ENCODE measurements at regions not wholly inside any gene's neighbourhood (a gene's known extent, or its start where the extent isn't known, plus 50 kb on each side); places are given as distances from the start of the nearest gene placed in this dataset.

DNA sequence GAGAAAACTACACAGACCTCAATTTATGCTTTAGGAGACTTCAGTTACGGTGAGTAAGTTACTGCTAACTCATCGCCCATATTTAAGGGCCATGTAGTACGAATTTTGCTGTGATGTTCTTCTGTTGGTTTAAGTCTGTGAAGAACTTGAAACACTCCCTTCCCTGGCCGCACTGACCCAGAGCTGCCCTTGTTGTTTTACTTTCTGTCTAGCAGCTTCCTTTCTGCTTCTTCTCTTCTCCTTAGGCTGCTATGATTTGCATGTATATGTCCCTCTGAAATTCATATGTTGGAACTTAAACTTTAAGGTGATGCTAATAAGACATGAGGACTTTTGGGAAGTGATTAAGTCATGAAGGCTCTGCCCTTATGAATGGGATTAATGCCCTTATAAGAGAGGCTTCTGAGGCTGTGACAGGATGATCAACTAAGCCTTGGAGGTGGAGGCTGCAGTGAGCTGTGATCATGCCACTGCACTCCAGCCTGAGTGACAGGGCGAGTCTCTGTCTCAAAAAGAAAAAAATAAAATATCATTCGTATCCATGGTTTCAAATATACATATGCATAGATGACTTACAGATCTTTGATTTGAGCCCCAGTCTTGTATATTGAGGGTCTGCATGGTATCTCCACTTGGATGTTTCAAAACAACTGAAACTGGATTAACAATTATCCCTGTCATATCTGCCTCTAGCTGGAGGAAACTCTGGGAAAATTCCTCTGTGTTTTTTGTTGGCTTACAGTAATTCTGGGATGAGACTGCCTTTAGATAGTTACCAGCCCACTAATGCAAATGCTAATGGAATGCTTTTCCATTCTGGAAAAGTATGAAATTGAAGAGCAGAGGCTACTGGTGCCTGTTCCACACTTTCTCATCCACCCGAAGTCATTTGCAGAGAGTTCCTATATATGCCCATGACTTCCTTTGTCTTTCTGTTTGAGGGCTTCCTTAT is 263.4 kb upstream of the ACTBL2 start:
- TF ChIP-seq POLR2A (IDR thresholded peaks at IDR 0.05; ENCODE audit: low read depth, low read length) = no peak
- FAIRE-seq (no peak), DNase-seq (ENCODE audit: insufficient read length, low spot score) (no peak)

- TF ChIP-seq POLR2A (IDR thresholded peaks at IDR 0.05; ENCODE audit: low read depth, low read length) = no peak
- FAIRE-seq (peak; percentile 78), DNase-seq (ENCODE audit: insufficient read length, low spot score) (no peak)
Measured at GRCh38 chr5:57745029-57745428, 262.4 kb upstream of the ACTBL2 start.

- TF ChIP-seq POLR2A (IDR thresholded peaks at IDR 0.05; ENCODE audit: low read depth, low read length) = no peak
- FAIRE-seq (no peak), DNase-seq (ENCODE audit: insufficient read length, low spot score) (no peak)
Measured at GRCh38 chr5:57741336-57741735, 258.7 kb upstream of the ACTBL2 start.

GRCh38 chr5:57738787-57739186 is 256.2 kb upstream of the ACTBL2 start:
- DNase-seq (ENCODE audit: insufficient read length, low spot score) (no peak), FAIRE-seq (no peak)
- TF ChIP-seq POLR2A (IDR thresholded peaks at IDR 0.05; ENCODE audit: low read depth, low read length) = no peak

DNA sequence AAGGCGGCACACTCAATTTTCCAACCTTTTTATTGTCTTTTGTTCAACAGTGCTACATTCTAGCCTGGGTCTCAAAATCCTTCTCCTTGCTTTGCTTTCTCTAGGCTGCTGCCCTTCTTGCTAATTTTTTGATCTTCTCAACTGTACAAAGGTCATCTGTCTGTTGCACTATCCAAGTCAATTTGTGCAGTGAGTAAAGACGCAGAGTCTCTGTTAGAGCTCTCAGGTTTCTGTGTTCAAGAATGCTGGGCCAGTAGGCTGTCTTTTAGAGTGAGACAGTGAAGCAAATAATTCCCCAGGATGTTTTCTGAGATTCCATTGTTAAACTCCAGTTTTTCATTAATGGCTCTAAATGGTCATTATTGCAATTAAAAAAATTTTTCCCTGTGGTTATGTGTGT is 255.7 kb upstream of the ACTBL2 start:
- FAIRE-seq (no peak), DNase-seq (ENCODE audit: insufficient read length, low spot score) (no peak)
- no peak for TF ChIP-seq POLR2A (IDR thresholded peaks at IDR 0.05; ENCODE audit: low read depth, low read length)

- no peak for TF ChIP-seq POLR2A (IDR thresholded peaks at IDR 0.05; ENCODE audit: low read depth, low read length)
- FAIRE-seq = peak; percentile 67
- DNase-seq (ENCODE audit: insufficient read length, low spot score) = no peak
Measured at GRCh38 chr5:57736716-57737115, 254.1 kb upstream of the ACTBL2 start.

DNA sequence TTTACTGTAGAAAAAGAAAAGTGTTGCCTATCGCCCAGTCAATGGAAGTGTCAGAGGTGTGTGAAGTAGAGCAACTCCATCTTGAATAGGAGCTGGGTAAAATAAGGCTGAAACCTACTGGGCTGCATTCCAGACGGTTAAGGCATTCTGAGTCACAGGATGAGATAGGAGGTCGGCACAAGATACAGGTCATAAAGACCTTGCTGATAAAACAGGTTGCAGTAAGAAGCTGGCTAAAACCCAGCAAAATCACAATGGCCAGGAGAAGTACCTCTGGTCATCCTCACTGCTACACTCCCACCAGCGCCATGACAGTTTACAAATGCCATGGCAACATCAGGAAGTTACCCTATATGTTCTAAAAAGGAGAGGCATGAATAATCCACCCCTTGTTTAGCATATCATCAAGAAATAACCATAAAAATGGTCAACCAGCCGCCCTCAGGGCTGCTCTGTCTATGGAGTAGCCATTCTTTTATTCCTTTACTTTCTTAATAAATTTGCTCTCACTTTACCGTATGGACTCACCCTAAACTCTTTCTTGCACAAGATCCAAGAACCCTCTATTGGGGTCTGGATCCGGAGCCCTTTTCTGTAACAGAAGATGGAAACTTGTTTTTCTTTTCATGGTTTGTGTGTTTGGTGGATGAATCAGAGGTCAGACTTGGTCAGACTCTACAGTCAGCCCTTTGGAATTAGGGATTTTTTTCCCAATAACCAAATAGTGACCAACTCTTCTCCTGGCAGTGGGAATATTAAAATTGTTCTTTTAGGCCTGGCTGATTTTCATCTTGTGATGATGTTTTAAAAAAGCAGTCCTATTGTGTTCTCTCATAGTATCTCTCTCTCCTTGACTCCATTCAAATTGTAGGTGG is 252.9 kb upstream of the ACTBL2 start:
- DNase-seq (ENCODE audit: insufficient read length, low spot score) (peak; percentile 21), FAIRE-seq (peak; percentile 96)

DNA sequence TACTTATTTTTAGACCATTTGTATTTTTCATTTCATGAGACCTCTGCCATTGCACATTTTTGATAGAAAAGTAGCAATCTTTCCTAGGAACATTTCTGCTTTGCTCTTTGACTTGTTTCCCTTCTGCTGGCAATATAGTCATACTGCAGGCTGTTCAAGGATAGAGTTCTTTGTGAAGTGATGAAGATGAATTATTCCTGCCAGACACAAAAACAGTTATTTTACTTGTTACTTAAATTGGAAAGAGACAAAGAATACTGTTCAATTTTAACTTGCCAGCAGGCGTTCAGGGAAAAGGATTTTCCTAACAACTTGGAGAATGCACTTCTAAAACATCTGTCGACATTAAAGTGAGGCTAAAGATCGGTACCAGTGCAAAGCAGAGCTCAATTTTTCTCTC is 251.7 kb upstream of the ACTBL2 start:
- DNase-seq (ENCODE audit: insufficient read length, low spot score) = no peak
- TF ChIP-seq POLR2A (IDR thresholded peaks at IDR 0.05; ENCODE audit: low read depth, low read length) = no peak
- FAIRE-seq = peak; percentile 64

- TF ChIP-seq POLR2A (IDR thresholded peaks at IDR 0.05; ENCODE audit: low read depth, low read length) = no peak
- FAIRE-seq = no peak
Measured at GRCh38 chr5:57727591-57727990, 245.0 kb upstream of the ACTBL2 start.

GRCh38 chr5:57725658-57726504 is 243.3 kb upstream of the ACTBL2 start:
- FAIRE-seq (no peak), DNase-seq (ENCODE audit: insufficient read length, low spot score) (no peak)
- no peak for TF ChIP-seq POLR2A (IDR thresholded peaks at IDR 0.05; ENCODE audit: low read depth, low read length)

More at GRCh38 chr5:57727591-57727990, 245.0 kb upstream of the ACTBL2 start:
- no peak for DNase-seq (ENCODE audit: insufficient read length, low spot score)

GRCh38 chr5:57724836-57725235 is 242.2 kb upstream of the ACTBL2 start:
- no peak for TF ChIP-seq POLR2A (IDR thresholded peaks at IDR 0.05; ENCODE audit: low read depth, low read length)
- FAIRE-seq (peak; percentile 88), DNase-seq (ENCODE audit: insufficient read length, low spot score) (no peak)

DNA sequence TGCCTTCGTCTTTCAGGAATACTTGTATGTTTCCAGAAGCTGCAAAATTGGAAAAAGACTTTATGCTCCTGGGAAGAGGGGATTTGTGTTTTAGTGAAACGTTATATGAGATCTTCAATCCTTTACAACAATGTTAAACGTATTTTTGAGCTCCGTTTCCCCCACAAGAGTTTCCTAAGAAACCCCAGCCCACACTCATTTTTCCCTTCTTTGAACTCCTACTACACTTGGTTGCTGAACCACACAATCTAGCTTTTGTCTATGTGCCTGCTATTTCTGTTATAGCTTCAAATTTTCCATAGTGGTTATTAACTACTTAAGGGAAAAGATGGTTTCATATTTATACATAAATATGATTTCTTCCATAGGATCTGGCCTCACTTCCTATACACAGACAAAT is 238.6 kb upstream of the ACTBL2 start:
- FAIRE-seq (no peak), DNase-seq (ENCODE audit: insufficient read length, low spot score) (no peak)
- TF ChIP-seq POLR2A (IDR thresholded peaks at IDR 0.05; ENCODE audit: low read depth, low read length) = no peak

DNA sequence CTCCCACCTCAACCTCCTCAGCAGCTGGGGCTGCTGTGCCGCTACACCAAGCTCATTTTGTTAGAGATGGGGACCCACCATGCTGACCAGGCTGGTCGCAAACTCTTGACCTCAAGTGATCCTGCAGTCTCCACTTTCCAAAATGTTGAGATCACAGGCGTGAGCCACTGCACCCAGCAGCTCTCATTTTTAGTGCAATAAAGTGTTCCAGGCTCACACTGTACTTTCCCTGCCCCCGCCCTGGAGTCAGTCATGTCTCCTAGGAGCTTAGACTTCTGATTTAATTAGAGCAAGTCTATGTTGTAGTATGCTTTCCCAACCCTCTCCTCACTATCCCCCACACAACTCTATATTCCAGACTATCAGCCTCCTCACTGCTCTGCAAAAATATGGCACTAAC is 238.0 kb upstream of the ACTBL2 start:
- FAIRE-seq = no peak
- no peak for DNase-seq (ENCODE audit: insufficient read length, low spot score)
- no peak for TF ChIP-seq POLR2A (IDR thresholded peaks at IDR 0.05; ENCODE audit: low read depth, low read length)

DNA sequence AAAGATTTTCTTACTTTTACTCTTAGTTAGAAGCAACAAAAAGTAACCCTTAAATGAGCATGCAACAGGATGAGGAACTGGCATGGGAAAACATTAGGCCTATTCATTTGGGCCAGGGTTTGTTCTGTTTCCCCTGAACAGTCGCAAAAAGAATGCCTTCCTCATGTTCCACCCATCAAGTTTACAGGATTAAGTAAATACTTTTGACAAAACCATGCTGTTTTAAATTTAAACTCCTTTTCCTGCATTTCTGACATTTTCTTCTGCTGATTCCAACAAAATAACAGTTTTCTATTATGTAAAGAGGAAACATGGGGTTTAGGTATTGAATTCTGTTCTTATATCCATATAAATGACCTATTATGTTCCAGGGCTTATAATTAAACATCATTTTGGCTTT is 236.6 kb upstream of the ACTBL2 start:
- FAIRE-seq = no peak

More for the DNA sequence above, 236.6 kb upstream of the ACTBL2 start:
- no peak for DNase-seq (ENCODE audit: insufficient read length, low spot score)
- no peak for TF ChIP-seq POLR2A (IDR thresholded peaks at IDR 0.05; ENCODE audit: low read depth, low read length)
